ENCODE measurements at regions not wholly inside any gene's neighbourhood (a gene's known extent, or its start where the extent isn't known, plus 50 kb on each side); places are given as distances from the start of the nearest gene placed in this dataset.

GRCh38 chr15:31474059-31474868, 147.6 kb downstream of the KLF13 start:
- DNase-seq: no peak

GRCh38 chr15:31476236-31476810, 149.7 kb downstream of the KLF13 start:
- no peak for DNase-seq

GRCh38 chr15:31476866-31477265, 150.2 kb downstream of the KLF13 start:
- DNase-seq: no peak

GRCh38 chr15:31477301-31477700, 150.7 kb downstream of the KLF13 start:
- DNase-seq: no peak

- no peak for DNase-seq
Measured at GRCh38 chr15:31477851-31478701, 151.4 kb downstream of the KLF13 start.

GRCh38 chr15:31478702-31479221, 152.1 kb downstream of the KLF13 start:
- DNase-seq: no peak

GRCh38 chr15:31480356-31481025, 153.9 kb downstream of the KLF13 start:
- DNase-seq: no peak

- no peak for DNase-seq
Measured at GRCh38 chr15:31481142-31481541, 154.5 kb downstream of the KLF13 start.

- DNase-seq: no peak
Measured at GRCh38 chr15:31482122-31482922, 155.7 kb downstream of the KLF13 start.

GRCh38 chr15:31483053-31483985, 156.7 kb downstream of the KLF13 start:
- no peak for DNase-seq

- no peak for DNase-seq
Measured at GRCh38 chr15:31483986-31484951, 157.6 kb downstream of the KLF13 start.

GRCh38 chr15:31484986-31485385, 158.4 kb downstream of the KLF13 start:
- DNase-seq: no peak

- DNase-seq: no peak
Measured at GRCh38 chr15:31485431-31485830, 158.8 kb downstream of the KLF13 start.

- no peak for DNase-seq
Measured at GRCh38 chr15:31485911-31486461, 159.4 kb downstream of the KLF13 start.

GRCh38 chr15:31486506-31486905, 159.9 kb downstream of the KLF13 start:
- DNase-seq: no peak

- no peak for DNase-seq
Measured at GRCh38 chr15:31486906-31487695, 160.5 kb downstream of the KLF13 start.

- DNase-seq: no peak
Measured at GRCh38 chr15:31487811-31488436, 161.3 kb downstream of the KLF13 start.

All from COR-L47 (cell line).